Endothelial cell of umbilical vein (primary cell): ENCODE measurements at regions not wholly inside any gene's neighbourhood (a gene's known extent, or its start where the extent isn't known, plus 50 kb on each side); places are given as distances from the start of the nearest gene placed in this dataset.

Source experiments
- BruUV-seq: library from RNA; stranded (reverse); fragments of 400-500 nt; replicated peaks from 2 replicates; lab custom pipeline; 2021; lab: Mats Ljungman, UMichigan
- CTCF ChIA-PET: fragments of 300-600, 350-600 bp; sonication (Branson Sonifier 250); formaldehyde crosslinking; loops from one replicate; lab custom pipeline; 2021; ENCODE audit warnings: antibody characterized with exemption, inconsistent platforms; lab: Charles Lee
- POLR2A ChIA-PET: fragments of 300-600, 350-600 bp; sonication (Branson Sonifier 250); formaldehyde crosslinking; loops from one replicate; lab custom pipeline; 2021; ENCODE audit warnings: antibody characterized with exemption, inconsistent platforms; lab: Charles Lee
- DNase-seq: peaks from one replicate; pipeline ENCODE4 v3.0.0-alpha.2; 2011; ENCODE audit warnings: low read depth, low spot score
- FAIRE-seq: peaks from 2 replicates; lab custom pipeline; 2011; peaks lifted over from hg19 to GRCh38; lab: Jason Lieb, UNC
- H2AFZ ChIP-seq: 2 replicates; pipeline ENCODE4 v1.6.0; 2012; ENCODE audit warnings: low read depth, low read length, control low read depth, inconsistent platforms
- H3K27ac ChIP-seq: 2 replicates; pipeline ENCODE4 v1.5.1; 2011; ENCODE audit warnings: low read depth, mild to moderate bottlenecking, control low read depth, low read length, moderate library complexity; ENCODE audit not compliant: insufficient read depth
- H3K27me3 ChIP-seq, 2 experiments: 2 replicates each; pipeline versions ENCODE4 v1.6.0 to v1.6.1; 2011; ENCODE audit warnings: low read length in 2 of 2, mixed read lengths in 1 of 2; ENCODE audit not compliant: control insufficient read depth in 2 of 2, insufficient read depth in 2 of 2
- H3K36me3 ChIP-seq, 2 experiments: 2 replicates in 1 of 2; 3 replicates in 1 of 2; pipeline ENCODE4 v1.5.1; 2011; ENCODE audit warnings: low read length in 2 of 2, mild to moderate bottlenecking in 1 of 2, moderate library complexity in 1 of 2; ENCODE audit not compliant: control insufficient read depth in 2 of 2, insufficient read depth in 2 of 2; ENCODE audit errors: extremely low read depth in 1 of 2
- H3K4me1 ChIP-seq: 3 replicates; pipeline ENCODE4 v1.5.1; 2011; ENCODE audit warnings: mild to moderate bottlenecking, low read length; ENCODE audit not compliant: control insufficient read depth, insufficient read depth; ENCODE audit errors: extremely low read depth
- H3K4me2 ChIP-seq: 2 replicates; pipeline ENCODE4 v1.6.1; 2011; ENCODE audit warnings: low read length, control low read depth, mixed read lengths; ENCODE audit not compliant: insufficient read depth
- H3K4me3 ChIP-seq, 3 experiments: fragments of 200-600 bp in 1 of 3; sonication (generic), shearing (Covaris generic) in 1 of 3; replicated peaks in 1 of 3; 2 replicates each; pipeline ENCODE4 v1.5.1; 2011 to 2016; ENCODE audit warnings: control low read depth in 3 of 3, low read length in 3 of 3, mild to moderate bottlenecking in 2 of 3, inconsistent platforms in 1 of 3, low read depth in 1 of 3, moderate library complexity in 1 of 3; ENCODE audit not compliant: insufficient read depth in 1 of 3
- H3K79me2 ChIP-seq: 2 replicates; pipeline ENCODE4 v1.6.0; 2012; ENCODE audit warnings: low read length, inconsistent platforms; ENCODE audit not compliant: control insufficient read depth, insufficient read depth
- H3K9ac ChIP-seq: replicated peaks from 2 replicates; pipeline ENCODE3; 2011; ENCODE audit warnings: low read length, control low read depth; ENCODE audit not compliant: insufficient read depth; ENCODE audit errors: extremely low read depth
- H3K9me1 ChIP-seq: replicated peaks from 3 replicates; pipeline ENCODE4 v1.6.0; 2011; ENCODE audit warnings: mild to moderate bottlenecking, low read length; ENCODE audit not compliant: control insufficient read depth, insufficient read depth; ENCODE audit errors: extremely low read depth
- H3K9me3 ChIP-seq: replicated peaks from 2 replicates; pipeline ENCODE4 v1.5.1; 2012; ENCODE audit warnings: low read length, inconsistent platforms; ENCODE audit not compliant: control insufficient read depth, insufficient read depth
- H4K20me1 ChIP-seq: replicated peaks from 2 replicates; pipeline ENCODE3; 2011; ENCODE audit warnings: mild to moderate bottlenecking, low read length; ENCODE audit not compliant: control insufficient read depth, insufficient read depth; ENCODE audit errors: extremely low read depth
- CTCF ChIP-seq, 2 donors: IDR thresholded peaks; 1 replicate in 1 of 2; 2 replicates in 1 of 2; pipeline ENCODE4 v1.5.1; 2011; ENCODE audit warnings: low read length in 2 of 2, mild to moderate bottlenecking in 2 of 2, moderate library complexity in 2 of 2, control low read depth in 1 of 2, inconsistent platforms in 1 of 2, low read depth in 1 of 2; ENCODE audit not compliant: insufficient read depth in 1 of 2; ENCODE audit errors: extremely low read depth in 1 of 2
- EZH2 ChIP-seq: IDR thresholded peaks from 2 replicates; pipeline ENCODE4 v1.6.1; 2012; ENCODE audit warnings: borderline replicate concordance, low read depth, mild to moderate bottlenecking, moderate library complexity, low read length, inconsistent platforms; ENCODE audit not compliant: severe bottlenecking
- FOS ChIP-seq: IDR thresholded peaks from 2 replicates; pipeline ENCODE4 v1.6.1; 2011; ENCODE audit warnings: mild to moderate bottlenecking, low read length, moderate library complexity, borderline replicate concordance; ENCODE audit not compliant: insufficient read depth
- GATA2 ChIP-seq: IDR thresholded peaks from 2 replicates; pipeline ENCODE4 v1.7.0; 2011; ENCODE audit warnings: low read depth, mild to moderate bottlenecking, moderate library complexity, mixed read lengths, low read length; ENCODE audit not compliant: insufficient read length, insufficient read depth
- JUN ChIP-seq: IDR thresholded peaks from 2 replicates; pipeline ENCODE4 v1.6.1; 2011; ENCODE audit warnings: borderline replicate concordance, low read depth; ENCODE audit not compliant: insufficient read length, insufficient read depth
- MAX ChIP-seq: IDR thresholded peaks from 2 replicates; pipeline ENCODE4 v1.6.1; 2011; ENCODE audit not compliant: insufficient read depth, insufficient read length
- MYC ChIP-seq: IDR thresholded peaks from one replicate; pipeline ENCODE4 v1.6.1; 2011; ENCODE audit warnings: mild to moderate bottlenecking, low read depth, low read length
- POLR2A ChIP-seq: IDR thresholded peaks from 2 replicates; pipeline ENCODE4 v1.6.1; 2012; ENCODE audit warnings: low read depth, mild to moderate bottlenecking, control low read depth, low read length
- POLR2AphosphoS5 ChIP-seq: IDR thresholded peaks from 2 replicates; pipeline ENCODE4 v1.6.1; 2012; ENCODE audit warnings: low read depth, mild to moderate bottlenecking, control low read depth, low read length, moderate library complexity; ENCODE audit not compliant: insufficient read depth
- dilution Hi-C: fragments of 300-500 bp; cut with MboI; formaldehyde crosslinking; loops from one replicate; pipeline ENCODE4 v1.15.0; 2019; ENCODE audit warnings: low sequenced_read_pairs; ENCODE audit not compliant: extremely low pct_ligation_motif_present
- intact Hi-C: fragments of 100-400 bp; cut with micrococcal nuclease; formaldehyde crosslinking; loops from one replicate; pipeline ENCODE4 v1.10.0; 2022

GRCh38 chr4:181265370-181265769, 977.8 kb upstream of the TENM3 start:
- Histone ChIP-seq H3K4me1 (no peaks in the 10 kb centered on the region), H3K27me3 (no peaks in the 10 kb centered on the region), H3K9me3 (peaks cover 2% of the 10 kb centered on the region), H3K4me2 (no peak overlapping the region), H4K20me1 (no peaks in the 10 kb centered on the region), H3K79me2 (no peaks in the 10 kb centered on the region), H3K4me3 (no peak overlapping the region), H3K9ac (no peak overlapping the region), H3K36me3 (no peaks in the 10 kb centered on the region), H3K27ac (no peak overlapping the region), H2AFZ (no peak overlapping the region), H3K9me1 (no peaks in the 10 kb centered on the region)
- ChIA-PET POLR2A (no interaction called here), CTCF (no interaction called here)
- intact Hi-C loops (no loop called here), dilution Hi-C loops (no loop called here)
- no peak for FAIRE-seq
- TF ChIP-seq MAX, result no peak
- no peak for TF ChIP-seq POLR2AphosphoS5
- TF ChIP-seq MYC, result no peak
- no peak for TF ChIP-seq CTCF (IDR thresholded peaks at IDR 0.05; ENCODE audit: extremely low read depth in 1 of 2, insufficient read depth in 1 of 2, low read depth in 1 of 2, low read length in 2 of 2)
- TF ChIP-seq POLR2A, result no peak
- no peak for TF ChIP-seq FOS
- TF ChIP-seq EZH2, result no peak
- TF ChIP-seq JUN, result no peak
- TF ChIP-seq GATA2, result no peak
- no TSS peak for BruUV-seq
- DNase-seq, result no peak
